Iris pigment epithelial cell (primary cell): ENCODE measurements at regions not wholly inside any gene's neighbourhood (a gene's known extent, or its start where the extent isn't known, plus 50 kb on each side); places are given as distances from the start of the nearest gene placed in this dataset.
A peak's percentile ranks its signal among the peaks of the same experiment; 100 is the strongest.
"Not testable (repeated sequence)": the region's sequence is repeated elsewhere in the genome, so short reads cannot be mapped to it uniquely, and the experiment has no call there.

Experiments used
- DNase-seq: peaks from one replicate; pipeline ENCODE4 v3.0.0-alpha.2; 2011; ENCODE audit warnings: low read depth

DNA sequence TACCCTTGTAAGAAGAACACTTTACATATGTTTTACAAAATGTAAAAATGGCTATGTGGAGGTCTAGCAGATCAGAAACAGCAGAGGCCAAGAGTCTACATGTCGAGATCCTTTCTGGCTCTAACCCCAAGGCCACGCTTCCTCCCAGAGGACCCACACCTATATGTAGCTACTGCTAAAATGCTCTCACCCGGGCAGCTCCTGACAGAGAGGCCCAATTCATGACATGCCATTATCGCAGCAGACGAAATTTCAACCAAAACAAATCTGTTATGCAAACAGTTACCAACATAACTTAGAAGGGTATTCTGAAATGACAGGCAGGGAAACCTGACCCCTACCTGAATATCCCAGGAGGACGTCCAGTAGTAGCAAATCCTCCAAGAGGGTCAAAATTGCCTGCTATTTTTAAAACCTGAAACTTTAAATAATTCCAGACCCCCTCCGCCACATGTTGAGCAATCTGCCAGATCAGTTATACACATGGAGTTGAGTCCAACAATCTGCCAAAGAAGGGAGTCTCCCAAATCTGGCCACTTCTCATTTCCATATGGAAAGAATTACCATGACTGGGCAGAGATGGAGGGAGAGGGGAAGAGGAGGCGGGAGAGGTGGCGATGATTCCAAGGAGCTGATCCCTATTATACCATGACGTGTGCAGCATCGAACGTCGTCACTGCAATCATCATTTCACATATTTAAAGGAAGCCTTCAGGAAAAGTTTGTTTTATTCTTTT lies 192.9 kb upstream of the TBL1X start:
- DNase-seq = no peak

DNA sequence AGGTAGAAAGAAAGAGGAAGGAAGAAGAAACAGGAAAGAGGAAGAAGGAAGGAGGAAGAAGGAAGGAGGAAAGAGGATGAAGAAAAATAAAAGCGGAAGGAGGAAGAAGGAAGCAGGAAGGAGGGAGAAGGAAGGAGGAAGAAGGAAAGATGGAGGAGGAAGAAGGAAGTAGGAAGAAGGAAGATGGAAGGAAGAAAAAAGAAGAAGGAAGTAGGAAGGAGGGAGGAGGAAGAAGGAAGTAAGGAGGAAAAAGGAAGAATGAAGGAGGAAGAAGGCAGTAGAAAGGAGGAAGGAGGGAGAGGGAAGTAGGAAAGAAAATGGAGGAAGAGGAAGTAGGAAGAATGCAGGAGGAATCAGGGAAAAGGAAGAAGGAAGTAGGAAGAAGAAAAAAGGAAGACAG lies 191.1 kb upstream of the TBL1X start:
- DNase-seq = no peak

DNA sequence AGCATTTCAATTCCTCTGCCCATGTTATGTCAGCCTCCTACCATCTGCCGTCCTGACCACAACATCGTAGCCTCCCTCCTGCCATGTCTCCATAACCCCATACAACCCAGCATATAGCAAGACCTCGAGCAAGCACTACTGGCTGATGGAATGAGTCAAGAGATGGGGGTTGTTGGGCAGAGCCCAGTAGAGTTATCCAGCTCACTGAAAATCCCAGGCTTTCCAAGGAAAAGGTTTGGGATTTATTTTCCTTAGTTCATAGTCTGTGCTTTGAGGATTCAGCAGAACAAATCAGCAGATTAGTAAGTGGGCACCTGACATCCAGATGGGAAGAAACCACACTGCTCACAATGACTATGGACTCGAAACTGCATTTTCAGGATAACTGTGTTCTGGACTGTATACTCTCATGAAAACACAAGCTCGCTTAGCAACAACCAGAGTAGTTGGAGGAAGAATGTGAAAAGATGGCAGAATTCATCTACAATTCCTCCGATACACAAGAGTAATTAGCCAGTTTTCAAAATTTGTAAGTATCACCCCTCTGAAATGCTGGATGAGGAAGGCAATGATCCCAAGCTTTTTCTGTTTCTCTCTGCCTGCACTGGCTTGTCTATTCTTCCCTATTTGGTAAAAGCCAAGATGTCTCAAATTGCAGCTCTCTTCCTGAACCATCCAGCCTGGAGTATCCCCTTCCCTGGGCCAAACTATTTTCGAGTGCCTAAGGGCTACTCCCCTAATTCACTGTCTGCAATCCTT lies 186.2 kb upstream of the TBL1X start:
- peak; percentile 3 for DNase-seq

DNA sequence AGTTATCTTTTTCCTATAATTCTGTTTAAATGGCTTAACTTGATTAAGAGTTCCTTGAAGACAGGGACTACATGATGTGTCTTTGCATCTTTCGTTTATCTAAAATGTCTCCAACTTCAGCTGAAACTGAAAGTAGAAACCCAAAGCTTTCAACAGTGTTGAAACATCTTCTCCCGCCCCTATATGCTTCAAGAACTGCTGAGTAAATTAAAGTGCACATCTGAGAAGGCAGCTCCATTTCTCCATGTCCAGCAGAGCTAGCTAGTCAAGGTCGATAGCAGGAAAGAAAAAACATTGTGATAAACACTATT lies 185.7 kb upstream of the TBL1X start:
- DNase-seq = peak; percentile 51

DNA sequence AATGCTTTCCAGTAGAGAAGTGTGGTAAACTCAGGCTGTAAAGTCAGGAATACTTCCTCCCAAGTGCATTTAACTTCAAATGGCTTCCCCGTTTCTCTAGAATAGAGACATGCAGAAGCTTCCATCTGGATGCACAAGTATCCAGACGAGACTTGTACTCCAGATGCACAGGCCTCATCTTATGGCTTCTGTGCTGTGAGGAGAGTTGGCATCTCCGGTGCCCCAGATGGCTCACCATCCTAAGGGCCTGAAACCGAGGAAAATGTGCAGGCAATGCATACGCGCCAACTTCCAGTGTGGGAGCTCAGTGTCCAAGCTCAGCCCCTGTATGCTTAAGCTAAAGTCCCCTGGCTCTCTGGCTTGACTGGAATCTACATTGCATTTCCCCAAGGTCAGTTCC lies 184.0 kb upstream of the TBL1X start:
- no peak for DNase-seq

DNA sequence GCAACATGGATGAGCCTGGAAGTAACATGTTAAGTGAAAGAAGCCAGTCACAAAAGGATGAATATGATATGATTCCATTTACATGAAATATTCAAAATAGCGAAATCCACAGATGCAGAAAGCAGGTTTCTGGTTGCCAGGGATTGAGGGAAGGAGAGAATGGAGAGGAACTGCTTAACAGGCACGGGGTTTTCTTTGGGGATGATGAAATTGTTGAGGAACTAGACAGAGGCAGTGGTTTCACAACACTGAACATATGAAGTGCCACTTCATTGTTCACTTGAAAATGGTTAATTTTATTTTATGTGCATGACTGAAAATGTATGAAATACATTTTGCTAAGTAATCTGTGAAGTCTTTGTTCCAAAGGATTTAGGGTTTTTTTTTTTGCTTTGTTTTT lies 182.5 kb upstream of the TBL1X start:
- DNase-seq = no peak

DNA sequence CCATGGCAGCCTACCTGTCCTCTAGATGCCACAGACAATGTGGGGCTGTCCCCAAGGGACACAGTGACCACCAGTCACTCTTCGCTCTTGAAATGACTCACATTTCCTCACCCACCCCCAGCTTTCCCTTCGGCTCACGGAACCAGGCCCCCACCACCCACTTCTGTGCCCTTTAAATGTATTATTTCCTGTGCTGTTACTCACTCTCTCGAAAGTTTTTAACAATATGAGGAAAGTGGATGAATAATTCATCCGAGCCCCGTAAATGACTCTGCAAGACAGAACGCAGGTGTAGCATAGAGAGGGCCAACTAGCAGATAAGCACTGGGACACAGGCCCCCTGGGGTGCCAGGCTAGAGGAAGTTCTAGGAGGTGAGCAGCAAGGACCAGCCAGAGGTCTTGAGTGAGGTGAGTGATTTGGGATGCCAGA lies 179.5 kb upstream of the TBL1X start:
- no peak for DNase-seq

DNA sequence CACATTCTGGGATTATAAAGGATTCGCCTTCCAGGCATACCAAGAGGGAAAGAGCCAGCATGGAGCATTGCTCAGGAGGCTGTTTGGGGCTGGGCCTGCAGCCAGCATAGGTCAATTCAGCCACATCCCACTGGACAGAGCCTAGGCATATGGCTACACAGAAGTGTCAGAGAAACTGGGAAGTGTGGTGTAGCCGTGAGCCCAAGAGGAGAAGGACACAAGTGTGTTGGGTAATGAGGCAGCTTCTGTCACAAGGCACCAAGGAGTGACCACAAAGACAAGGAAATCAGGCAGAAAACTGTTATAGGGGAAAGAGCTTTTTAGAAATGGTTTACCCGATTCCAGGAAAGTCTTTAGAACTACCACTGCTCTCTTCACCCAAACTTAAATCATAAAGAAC lies 178.6 kb upstream of the TBL1X start:
- DNase-seq = no peak

DNA sequence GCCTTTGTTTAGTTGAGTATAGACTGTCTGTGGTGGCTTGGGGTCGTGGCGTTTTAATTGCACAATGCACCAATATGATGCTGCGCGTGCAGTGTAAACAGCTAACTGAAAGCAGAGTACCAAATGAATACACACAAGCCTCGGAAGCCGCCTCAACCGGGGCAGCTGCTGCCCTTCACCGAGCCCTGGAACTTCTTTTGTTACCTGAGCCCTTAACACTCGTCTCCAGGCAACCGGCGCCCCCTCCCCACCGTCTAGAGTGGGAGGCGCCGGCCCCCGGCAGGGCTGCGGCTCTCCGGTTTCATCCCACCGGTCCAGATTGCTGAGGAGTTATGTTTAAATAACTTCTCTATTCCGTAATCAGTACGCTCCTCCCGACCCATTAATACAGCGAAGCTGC lies 173.2 kb upstream of the TBL1X start:
- no peak for DNase-seq

DNA sequence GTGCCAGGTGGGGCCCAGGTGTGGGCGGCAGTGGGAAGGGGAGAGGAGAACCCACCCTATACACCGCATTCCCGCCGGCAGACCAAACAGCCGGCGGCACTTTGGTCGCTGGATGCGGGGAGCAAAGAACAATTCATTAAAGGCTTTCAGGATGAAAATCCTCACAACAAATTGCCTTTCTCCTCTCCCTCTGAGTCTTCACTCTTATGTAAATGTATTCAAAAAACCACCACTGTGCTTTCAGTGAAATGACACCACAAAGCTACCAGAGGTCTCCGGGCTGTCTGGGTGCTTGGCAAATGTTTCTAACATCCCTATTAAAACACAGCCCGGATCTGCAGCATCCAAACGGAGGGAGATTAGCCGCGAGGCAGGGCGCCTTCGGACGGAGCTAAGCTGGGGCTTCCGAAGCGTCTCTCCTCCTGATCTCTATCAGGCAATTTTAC lies 171.8 kb upstream of the TBL1X start:
- no peak for DNase-seq

DNA sequence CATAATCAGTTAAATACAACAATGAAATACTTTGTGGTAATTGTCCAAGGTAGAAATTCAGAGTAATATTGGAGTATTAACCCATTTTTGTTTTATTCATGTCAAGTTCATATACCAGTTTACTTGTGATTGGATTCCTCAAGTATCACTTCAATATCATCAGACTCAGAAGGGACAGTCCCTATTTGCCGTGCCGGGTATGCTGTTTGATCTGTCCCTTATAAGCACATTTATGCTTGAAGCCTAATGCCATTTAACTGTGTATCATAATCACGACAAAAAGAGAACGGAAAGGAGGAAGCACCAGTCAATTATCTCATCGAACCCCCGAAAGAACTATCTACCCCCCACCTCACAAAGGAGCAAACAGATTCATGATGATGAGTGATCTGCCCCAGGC lies 171.0 kb upstream of the TBL1X start:
- no peak for DNase-seq

DNA sequence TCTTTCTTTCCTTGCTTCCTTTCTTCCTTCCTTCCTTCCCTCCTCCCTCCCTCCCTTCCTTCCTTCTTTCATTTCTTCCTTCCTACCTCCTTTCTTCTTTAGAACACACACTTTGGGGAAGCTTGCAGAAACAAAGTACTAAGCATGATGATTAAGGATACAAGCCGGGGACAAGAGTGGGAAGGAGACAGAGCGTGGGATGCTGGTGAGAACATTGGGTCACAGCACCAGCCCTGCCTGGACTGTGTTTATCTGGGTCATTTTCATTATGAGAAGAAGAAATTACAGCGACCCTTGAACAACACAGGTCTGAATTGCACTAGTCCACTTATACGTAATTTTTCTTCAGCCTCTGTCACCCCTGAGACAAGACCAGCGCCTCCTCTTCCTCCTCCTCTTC lies 169.3 kb upstream of the TBL1X start:
- DNase-seq = no peak

DNA sequence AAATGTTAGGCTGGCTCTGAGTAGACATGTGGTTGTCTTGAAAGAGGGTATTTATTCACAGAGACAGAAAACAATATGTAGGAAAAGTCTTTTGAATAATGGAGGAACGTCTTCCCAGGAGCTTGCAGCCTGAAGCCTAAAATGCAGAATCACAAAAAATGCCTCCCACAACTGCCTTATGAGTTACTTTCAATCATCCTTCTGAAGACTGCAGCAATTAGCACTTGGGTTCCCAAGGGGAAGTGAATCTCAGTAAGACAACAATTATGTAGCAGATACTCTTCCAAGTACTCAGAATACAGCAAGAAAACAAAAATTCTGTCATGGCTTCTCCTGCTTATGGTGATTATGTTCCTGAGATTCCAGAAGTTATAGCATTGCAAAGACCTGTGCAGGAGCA lies 166.6 kb upstream of the TBL1X start:
- DNase-seq = no peak

DNA sequence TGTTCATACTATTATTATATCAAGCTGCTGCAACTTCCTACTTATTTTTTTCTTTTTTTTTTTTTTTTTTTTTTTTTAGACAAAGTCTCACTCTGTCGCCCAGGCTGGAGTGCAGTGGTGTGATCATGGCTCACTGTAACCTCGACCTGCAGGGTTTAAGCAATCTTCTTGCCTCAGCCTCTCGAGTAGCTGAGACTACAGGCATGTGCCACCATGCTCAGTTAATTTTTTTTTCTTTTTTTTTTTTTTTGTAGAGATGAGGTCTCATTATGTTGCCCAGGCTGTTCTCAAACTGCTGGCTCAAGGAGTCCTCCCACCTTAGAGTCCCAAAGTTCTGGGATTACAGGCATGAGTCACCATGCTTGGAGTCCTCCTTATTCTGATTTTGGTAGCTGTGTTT lies 165.2 kb upstream of the TBL1X start:
- not testable (repeated sequence) for DNase-seq

DNA sequence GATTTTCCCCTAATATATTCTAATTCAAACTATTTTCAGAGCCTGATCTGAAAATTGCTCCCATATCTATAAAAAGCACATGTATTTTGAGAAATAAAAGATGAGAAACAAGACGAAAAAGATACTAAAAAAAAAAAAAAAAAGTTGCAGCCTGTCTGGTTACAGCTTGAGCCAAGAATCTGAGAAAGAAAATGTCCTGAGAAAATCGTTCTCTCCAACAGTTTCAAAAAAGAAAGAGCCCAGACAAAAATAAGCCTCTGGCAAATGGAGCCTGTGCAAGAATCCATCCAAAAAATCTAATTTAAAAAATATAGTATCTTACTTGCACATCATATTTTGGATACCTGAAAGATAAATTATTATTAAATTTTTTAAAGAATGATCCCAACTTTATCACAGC lies 163.0 kb upstream of the TBL1X start:
- DNase-seq = no peak

DNA sequence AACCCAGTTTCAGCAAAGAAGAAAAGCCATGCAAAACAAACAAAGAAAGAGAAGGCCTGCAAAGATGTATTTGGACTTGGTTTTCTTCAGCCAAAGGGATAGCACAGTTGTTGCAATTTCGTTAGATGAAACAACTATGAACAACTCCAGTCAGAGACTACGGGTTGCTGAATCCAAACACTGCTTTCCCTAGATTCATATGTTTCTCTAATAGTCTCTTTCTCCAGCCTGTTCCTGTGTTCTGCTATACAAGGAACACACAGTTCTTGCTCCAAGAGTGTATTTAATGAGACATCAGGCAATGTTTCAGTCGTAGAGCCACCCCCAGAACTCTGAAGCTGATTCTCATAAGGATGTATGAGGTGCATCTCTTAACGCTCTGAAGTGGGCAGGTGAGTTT lies 162.5 kb upstream of the TBL1X start:
- DNase-seq = no peak

DNA sequence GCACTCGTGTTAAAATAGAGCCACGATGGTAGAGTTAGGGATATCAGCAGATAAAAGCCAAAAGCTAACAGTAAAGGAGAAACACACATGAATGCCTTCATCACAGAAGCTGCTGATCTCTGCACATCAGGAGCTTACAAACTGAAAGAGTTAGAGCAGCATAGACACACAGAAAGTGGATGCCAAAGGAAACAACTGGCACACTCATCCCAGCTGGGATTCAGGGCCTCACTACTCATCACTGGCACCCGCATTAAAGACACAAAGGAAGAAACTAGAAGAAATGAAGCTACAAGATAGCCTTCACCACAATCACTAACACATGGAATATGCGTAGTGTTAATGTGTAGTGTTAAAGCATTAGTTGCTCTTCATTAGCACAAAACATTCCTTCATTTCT lies 156.4 kb upstream of the TBL1X start:
- no peak for DNase-seq

DNA sequence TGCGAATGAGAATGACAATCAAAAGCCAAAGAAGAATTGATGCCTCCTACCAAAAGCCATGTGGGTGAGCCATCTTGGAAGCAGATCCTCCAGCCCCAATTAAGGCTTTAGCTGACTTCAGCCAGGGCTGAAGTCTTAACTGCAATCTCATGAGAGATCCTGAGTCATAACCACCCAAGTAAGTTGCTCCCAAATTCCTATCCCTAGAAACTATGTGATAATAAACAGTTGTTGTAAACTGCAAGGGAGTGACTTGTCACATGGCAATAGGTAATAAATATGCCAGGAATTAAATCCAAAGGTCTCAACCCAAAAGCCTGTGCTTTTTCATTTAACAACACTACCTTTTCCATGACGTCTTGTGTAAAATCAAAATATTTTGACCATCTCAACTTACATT lies 154.2 kb upstream of the TBL1X start:
- peak; percentile 19 for DNase-seq

DNA sequence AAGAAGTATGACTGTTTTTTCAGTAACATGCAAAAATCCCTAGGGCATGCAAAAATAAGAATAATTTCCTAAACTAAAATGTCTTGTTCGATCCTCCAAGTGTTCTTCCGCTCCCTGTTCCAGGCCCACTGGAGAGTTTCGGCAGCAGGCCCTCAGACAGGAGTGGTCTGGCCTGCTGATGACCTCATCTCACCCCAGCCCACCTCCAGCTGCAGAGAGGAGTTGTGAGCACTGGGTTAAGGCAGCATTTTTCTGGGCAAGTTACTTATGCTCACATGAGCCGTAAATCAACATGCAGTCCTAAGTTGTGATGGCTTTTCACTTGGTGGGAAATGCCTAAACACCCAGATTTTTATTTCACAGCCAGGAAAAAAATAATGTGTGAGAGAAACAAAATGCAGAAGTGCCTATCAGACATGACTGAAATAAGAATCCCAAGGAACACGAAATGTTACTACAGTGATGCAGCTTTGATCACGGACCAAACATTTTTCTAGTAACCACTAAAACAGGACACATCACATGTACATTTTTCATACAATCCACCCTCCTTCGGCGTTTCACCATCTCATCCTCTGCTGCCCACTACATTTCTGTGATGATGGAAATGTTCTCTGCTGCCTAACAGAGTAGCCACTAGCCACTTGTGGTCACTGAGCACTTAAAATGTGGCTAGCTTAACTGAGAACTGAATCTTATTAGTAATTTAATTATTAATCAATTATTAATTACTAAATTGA lies 153.3 kb upstream of the TBL1X start:
- DNase-seq = no peak

DNA sequence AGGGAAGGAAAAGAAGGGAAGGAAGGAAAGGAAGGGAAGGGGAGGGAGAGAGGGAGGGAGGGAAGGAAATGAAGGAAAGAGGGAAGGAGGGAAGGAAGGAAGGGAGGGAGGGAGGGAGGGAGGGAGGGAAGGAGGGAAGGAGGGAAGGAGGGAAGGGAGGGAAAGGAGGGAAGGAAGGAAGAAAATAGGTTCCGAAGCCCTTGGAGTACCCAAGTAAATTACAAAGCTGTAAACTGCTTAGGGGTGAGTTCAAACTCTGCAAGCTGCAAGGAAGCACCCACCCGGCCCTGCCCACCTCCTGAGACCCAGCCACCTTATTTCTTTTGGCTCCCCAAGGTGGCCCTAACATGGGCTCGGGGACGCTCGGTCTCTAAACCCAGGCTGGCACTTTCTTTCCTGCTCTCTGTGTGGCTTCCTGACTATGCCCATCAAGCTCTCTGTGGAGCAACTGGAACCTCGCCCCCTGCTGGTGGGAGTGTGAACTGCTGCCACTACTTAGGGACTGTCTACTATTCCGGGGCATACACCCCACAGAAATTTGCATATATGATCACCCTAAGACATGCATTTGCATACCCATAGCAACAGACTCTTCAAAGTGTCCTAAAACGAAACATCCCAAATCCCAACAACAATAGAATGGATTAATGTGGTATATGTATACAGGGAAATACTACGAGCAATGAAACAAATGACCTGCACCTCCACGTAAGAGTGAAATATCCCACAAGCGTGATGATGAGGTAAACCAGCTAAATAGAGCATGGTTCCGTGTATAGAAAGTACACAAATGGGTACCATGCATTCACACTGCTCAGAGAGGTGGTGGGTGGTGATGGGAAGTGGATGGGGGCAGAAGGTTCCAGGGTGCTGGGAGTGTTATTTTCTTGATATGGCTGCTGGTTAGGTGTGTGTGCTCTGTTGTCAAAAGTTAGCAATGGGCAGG lies 151.7 kb upstream of the TBL1X start:
- DNase-seq = no peak

DNA sequence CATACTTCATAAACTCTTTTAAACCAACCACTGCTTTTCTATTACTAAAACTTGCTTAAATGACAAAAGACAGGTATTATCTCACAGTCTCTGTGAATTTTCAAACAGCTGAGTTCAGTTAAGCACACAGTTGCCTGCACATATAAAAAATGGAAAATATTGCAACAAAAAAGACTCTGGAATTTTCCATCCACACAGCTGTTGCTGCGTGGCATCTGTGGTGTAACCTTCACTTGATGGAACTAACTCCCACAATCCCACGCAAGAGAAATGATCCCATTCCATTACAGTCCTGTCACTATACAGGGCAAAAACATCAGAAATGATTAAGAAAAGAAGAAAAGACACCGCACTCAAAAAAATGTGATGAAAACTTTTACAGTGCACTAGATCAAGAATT lies 149.8 kb upstream of the TBL1X start:
- DNase-seq = no peak

DNA sequence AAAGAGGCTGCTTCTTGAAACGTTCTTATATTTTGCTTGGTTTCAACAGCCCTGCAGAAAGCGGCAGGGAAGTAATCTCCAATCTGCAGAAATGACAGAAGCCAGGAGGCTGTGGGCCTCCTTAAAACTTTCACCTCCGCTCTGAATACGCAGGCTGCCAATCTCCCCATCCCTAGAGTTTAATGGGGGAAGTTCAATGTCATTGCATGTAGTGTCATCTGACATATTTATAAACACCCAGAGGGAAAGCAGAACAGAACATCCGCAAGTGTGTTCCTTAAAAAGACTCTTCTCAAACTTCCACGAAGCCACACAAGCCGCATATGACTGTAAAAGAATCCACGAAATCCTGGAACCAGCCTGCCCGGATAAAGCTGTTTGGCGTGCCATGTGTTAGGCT lies 148.8 kb upstream of the TBL1X start:
- DNase-seq = no peak
